HG03469 (cell line): ENCODE measurements at regions not wholly inside any gene's neighbourhood (a gene's known extent, or its start where the extent isn't known, plus 50 kb on each side); places are given as distances from the start of the nearest gene placed in this dataset.

Experiments used
- ATAC-seq: cut with Tn5 transposase; IDR thresholded peaks from one replicate; pipeline ENCODE4 v1.9.1; 2021; ENCODE audit warnings: mild to moderate bottlenecking, moderate library complexity, moderate number of reproducible peaks; ENCODE audit not compliant: unreplicated experiment

GRCh38 chr4:147398556-147398955 lies 82.3 kb upstream of the EDNRA start:
- ATAC-seq, result no peak

GRCh38 chr4:147400721-147401120 lies 80.2 kb upstream of the EDNRA start:
- ATAC-seq, result no peak

- ATAC-seq, result no peak
Measured at GRCh38 chr4:147401221-147401620, 79.7 kb upstream of the EDNRA start.

GRCh38 chr4:147407261-147408045 lies 73.4 kb upstream of the EDNRA start:
- ATAC-seq, result no peak

- ATAC-seq, result no peak
Measured at GRCh38 chr4:147408189-147408588, 72.7 kb upstream of the EDNRA start.

GRCh38 chr4:147409350-147409749 lies 71.5 kb upstream of the EDNRA start:
- ATAC-seq, result no peak

- ATAC-seq, result no peak
Measured at GRCh38 chr4:147418226-147418625, 62.7 kb upstream of the EDNRA start.

GRCh38 chr4:147421456-147421855 lies 59.4 kb upstream of the EDNRA start:
- ATAC-seq, result no peak

GRCh38 chr4:147423229-147423628 lies 57.7 kb upstream of the EDNRA start:
- no peak for ATAC-seq

- ATAC-seq, result no peak
Measured at GRCh38 chr4:147425019-147425418, 55.9 kb upstream of the EDNRA start.

GRCh38 chr4:147428583-147428982 lies 52.3 kb upstream of the EDNRA start:
- ATAC-seq, result no peak

- ATAC-seq, result no peak
Measured at GRCh38 chr4:147430111-147430510, 50.8 kb upstream of the EDNRA start.
